Spleen (tissue), 7 donors: ENCODE measurements at regions not wholly inside any gene's neighbourhood (a gene's known extent, or its start where the extent isn't known, plus 50 kb on each side); places are given as distances from the start of the nearest gene placed in this dataset.
"Not testable (repeated sequence)": the region's sequence is repeated elsewhere in the genome, so short reads cannot be mapped to it uniquely, and the experiment has no call there.

Source experiments
- POLR2A ChIP-seq, 3 donors: fragments of 450-650 bp; IDR thresholded peaks; one replicate each; pipeline ENCODE4 v1.5.1; 2017; ENCODE audit warnings: antibody characterized with exemption in 3 of 3, mild to moderate bottlenecking in 1 of 3
- POLR2AphosphoS5 ChIP-seq, 3 donors: sonication (generic); formaldehyde crosslinking; IDR thresholded peaks; one replicate each; pipeline ENCODE4 v1.5.1; 2017; ENCODE audit warnings: antibody characterized with exemption in 3 of 3
- TF ChIP-seq, protein P1 (sequence below), 11 experiments: fragments of 200-600 bp in 7 of 11; fragments of 450-650 bp in 4 of 11; sonication (generic) in 4 of 11; IDR thresholded peaks in 8 of 11; conservative IDR thresholded peaks in 3 of 11; 1 replicate in 7 of 11; 2 replicates in 4 of 11; pipeline versions ENCODE4 v1.4.0 to v1.8.0; 2016 to 2021; ENCODE audit warnings: antibody characterized with exemption in 11 of 11, inconsistent platforms in 4 of 11, mild to moderate bottlenecking in 1 of 11
- donor health status: DM: no; HTN: no; CAD: no; lungs with moderate emphysema.
- donor health status: DM: no; HTN: no; CAD: no.
- donor health status: DM: no; HTN: no; CAD: no.

DNA sequence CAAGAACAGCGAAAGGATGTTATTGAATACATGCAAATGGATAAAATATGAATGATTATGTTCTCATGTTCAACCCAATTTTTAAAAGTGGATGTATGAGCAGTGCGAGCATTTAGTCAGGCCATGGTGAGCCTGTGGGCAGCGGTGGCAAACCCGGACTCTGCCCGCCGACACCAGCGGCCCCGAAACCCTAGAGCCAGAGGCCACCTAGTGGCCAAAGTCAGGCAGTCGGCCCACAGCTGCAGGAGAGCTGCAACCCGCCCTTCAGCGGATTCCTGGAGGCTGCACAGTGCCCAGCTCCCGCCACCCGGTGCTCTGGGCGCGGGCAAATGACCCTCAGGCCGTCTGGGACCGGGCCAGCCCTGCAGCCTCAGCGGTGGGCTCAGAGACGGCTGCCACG is 89.5 kb downstream of the POTEG start:
- TF ChIP-seq, protein P1, sequence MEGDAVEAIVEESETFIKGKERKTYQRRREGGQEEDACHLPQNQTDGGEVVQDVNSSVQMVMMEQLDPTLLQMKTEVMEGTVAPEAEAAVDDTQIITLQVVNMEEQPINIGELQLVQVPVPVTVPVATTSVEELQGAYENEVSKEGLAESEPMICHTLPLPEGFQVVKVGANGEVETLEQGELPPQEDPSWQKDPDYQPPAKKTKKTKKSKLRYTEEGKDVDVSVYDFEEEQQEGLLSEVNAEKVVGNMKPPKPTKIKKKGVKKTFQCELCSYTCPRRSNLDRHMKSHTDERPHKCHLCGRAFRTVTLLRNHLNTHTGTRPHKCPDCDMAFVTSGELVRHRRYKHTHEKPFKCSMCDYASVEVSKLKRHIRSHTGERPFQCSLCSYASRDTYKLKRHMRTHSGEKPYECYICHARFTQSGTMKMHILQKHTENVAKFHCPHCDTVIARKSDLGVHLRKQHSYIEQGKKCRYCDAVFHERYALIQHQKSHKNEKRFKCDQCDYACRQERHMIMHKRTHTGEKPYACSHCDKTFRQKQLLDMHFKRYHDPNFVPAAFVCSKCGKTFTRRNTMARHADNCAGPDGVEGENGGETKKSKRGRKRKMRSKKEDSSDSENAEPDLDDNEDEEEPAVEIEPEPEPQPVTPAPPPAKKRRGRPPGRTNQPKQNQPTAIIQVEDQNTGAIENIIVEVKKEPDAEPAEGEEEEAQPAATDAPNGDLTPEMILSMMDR (IDR thresholded peaks at IDR 0.05 in 8 of 11, conservative IDR thresholded peaks at IDR 0.05 in 3 of 11), result not testable (repeated sequence)
- TF ChIP-seq POLR2A, POLR2AphosphoS5 (IDR thresholded peaks at IDR 0.05): not testable (repeated sequence)
